HL-60 (cell line): ENCODE measurements at regions not wholly inside any gene's neighbourhood (a gene's known extent, or its start where the extent isn't known, plus 50 kb on each side); places are given as distances from the start of the nearest gene placed in this dataset.
A peak's percentile ranks its signal among the peaks of the same experiment; 100 is the strongest.

Experiments
- DNase-seq, 2 experiments: peaks; one replicate each; pipeline ENCODE4 v3.0.0-alpha.2; 2010 to 2020; ENCODE audit warnings: low read depth in 1 of 2, low spot score in 1 of 2
- H3K27ac ChIP-seq: fragments of 250-450 bp; sonication (Bioruptor Pico); replicated peaks from 2 replicates; pipeline ENCODE4 v1.5.1; 2020; ENCODE audit warnings: mild to moderate bottlenecking, moderate library complexity
- H3K27me3 ChIP-seq: fragments of 250-450 bp; sonication (Bioruptor Pico); 2 replicates; pipeline ENCODE4 v1.5.1; 2021; ENCODE audit warnings: mild to moderate bottlenecking, moderate library complexity; ENCODE audit not compliant: insufficient read depth, poor library complexity, severe bottlenecking
- H3K4me3 ChIP-seq: replicated peaks from 2 replicates; pipeline ENCODE4 v1.5.1; 2011; ENCODE audit warnings: mild to moderate bottlenecking, control low read depth, low read length; ENCODE audit not compliant: insufficient read depth
- GABPA ChIP-seq: IDR thresholded peaks from 2 replicates; pipeline ENCODE4 v1.6.1; 2012; ENCODE audit warnings: low read depth
- POLR2AphosphoS5 ChIP-seq: IDR thresholded peaks from 2 replicates; pipeline ENCODE4 v1.6.1; 2012; ENCODE audit warnings: low read depth
- SPI1 ChIP-seq: IDR thresholded peaks from 2 replicates; pipeline ENCODE4 v1.6.1; 2012; ENCODE audit warnings: low read depth, mild to moderate bottlenecking, borderline replicate concordance
- TF ChIP-seq, protein P1 (sequence below): IDR thresholded peaks from one replicate; pipeline ENCODE4 v1.5.1; 2011; ENCODE audit warnings: low read length, control low read depth, inconsistent platforms; ENCODE audit not compliant: insufficient read depth
- TF ChIP-seq, protein P2 (sequence below): IDR thresholded peaks from 2 replicates; pipeline ENCODE4 v1.6.1; 2012; ENCODE audit warnings: low read depth; ENCODE audit not compliant: insufficient replicate concordance

DNA sequence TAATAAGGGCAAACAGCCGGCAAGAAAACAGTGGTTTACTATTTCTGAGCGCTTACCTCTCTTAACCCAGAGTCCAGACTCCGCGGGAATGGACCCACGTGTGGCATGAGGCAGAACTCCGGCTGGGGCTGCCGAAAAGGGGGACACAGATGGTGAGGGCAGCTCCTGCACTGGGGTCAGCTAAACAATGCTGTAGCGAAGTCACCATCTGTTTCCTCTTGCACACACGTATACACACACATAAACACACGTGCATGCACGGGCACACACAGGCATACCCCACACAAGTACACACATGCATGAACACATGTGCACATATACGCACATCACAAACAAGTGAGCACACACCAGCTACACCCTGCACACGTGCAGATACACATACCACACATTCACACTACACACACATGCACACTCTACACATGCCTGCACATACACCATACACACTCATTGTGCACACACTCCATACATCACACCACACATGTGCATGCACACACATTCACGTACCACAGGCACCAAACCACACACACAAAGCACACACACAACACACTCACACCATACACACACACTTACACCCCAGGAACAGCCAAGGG, 105.9 kb upstream of the ID2 start:
- no peak for DNase-seq
- TF ChIP-seq, protein P1, sequence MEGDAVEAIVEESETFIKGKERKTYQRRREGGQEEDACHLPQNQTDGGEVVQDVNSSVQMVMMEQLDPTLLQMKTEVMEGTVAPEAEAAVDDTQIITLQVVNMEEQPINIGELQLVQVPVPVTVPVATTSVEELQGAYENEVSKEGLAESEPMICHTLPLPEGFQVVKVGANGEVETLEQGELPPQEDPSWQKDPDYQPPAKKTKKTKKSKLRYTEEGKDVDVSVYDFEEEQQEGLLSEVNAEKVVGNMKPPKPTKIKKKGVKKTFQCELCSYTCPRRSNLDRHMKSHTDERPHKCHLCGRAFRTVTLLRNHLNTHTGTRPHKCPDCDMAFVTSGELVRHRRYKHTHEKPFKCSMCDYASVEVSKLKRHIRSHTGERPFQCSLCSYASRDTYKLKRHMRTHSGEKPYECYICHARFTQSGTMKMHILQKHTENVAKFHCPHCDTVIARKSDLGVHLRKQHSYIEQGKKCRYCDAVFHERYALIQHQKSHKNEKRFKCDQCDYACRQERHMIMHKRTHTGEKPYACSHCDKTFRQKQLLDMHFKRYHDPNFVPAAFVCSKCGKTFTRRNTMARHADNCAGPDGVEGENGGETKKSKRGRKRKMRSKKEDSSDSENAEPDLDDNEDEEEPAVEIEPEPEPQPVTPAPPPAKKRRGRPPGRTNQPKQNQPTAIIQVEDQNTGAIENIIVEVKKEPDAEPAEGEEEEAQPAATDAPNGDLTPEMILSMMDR = no peak
- TF ChIP-seq POLR2AphosphoS5 (no peak), GABPA (no peak), SPI1 (no peak)
- TF ChIP-seq, protein P2, sequence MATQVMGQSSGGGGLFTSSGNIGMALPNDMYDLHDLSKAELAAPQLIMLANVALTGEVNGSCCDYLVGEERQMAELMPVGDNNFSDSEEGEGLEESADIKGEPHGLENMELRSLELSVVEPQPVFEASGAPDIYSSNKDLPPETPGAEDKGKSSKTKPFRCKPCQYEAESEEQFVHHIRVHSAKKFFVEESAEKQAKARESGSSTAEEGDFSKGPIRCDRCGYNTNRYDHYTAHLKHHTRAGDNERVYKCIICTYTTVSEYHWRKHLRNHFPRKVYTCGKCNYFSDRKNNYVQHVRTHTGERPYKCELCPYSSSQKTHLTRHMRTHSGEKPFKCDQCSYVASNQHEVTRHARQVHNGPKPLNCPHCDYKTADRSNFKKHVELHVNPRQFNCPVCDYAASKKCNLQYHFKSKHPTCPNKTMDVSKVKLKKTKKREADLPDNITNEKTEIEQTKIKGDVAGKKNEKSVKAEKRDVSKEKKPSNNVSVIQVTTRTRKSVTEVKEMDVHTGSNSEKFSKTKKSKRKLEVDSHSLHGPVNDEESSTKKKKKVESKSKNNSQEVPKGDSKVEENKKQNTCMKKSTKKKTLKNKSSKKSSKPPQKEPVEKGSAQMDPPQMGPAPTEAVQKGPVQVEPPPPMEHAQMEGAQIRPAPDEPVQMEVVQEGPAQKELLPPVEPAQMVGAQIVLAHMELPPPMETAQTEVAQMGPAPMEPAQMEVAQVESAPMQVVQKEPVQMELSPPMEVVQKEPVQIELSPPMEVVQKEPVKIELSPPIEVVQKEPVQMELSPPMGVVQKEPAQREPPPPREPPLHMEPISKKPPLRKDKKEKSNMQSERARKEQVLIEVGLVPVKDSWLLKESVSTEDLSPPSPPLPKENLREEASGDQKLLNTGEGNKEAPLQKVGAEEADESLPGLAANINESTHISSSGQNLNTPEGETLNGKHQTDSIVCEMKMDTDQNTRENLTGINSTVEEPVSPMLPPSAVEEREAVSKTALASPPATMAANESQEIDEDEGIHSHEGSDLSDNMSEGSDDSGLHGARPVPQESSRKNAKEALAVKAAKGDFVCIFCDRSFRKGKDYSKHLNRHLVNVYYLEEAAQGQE = no peak
- H3K27ac ChIP-seq = no peak overlapping the region
- H3K4me3 ChIP-seq = no peak overlapping the region
- no peaks in the 10 kb centered on the region for H3K27me3 ChIP-seq

DNA sequence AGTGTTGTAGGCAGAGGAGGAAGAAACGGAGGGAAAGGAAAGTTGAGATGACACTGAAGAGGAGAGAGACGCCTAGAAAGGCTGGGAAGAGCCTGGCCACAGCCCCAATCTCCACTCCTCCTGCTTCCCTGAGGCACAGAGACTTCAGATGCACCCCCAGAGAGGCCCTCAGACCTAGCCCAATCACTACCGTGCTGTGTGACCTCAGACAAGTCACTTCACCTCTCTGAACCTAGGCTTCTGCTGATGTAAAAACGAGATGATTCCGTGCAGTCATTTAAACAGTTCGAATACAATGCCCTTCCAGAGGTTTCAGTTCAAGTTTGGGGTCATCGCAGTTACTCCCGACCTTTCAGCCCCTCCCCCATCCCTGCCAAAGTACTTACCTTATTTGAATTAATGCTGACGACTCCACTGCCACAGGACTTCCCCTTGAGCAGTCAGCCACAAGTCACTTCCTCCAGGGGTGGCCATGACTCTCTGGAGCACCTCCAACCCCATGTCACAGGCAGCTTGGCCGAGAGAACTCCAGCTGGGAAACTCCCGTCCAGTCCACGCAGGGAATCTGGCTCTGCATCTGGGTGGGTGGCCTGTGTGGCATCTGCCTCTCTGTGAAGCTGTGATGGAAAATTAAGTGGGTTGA, 105.2 kb upstream of the ID2 start:
- Histone ChIP-seq H3K27ac (no peak overlapping the region), H3K4me3 (no peak overlapping the region), H3K27me3 (no peaks in the 10 kb centered on the region)
- peak; percentile 80; the same call in 1 of the 2 replicates for TF ChIP-seq SPI1
- no peak for TF ChIP-seq GABPA
- peak in 1 of 2 experiments; percentile 61 for DNase-seq

DNA sequence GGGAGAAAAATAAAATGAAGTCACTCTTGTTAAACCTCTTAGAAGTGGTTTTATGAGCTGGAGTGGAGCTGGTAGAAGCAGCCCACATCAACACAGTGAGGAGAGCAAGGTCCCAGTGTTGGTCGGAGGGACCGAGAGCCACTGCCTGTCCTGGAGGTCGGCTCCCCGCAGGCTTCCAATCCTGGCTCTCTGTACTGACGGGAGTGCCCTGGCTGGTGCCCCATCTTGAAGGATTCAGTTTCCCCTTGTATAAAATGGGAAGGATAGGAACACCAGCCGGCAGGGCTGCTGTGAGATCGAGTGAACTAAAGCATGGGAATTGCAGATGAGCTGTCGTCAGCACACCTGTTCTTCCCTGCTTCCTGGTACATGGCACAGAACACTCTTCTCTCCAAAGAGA, 104.3 kb upstream of the ID2 start:
- Histone ChIP-seq H3K4me3 (no peak overlapping the region), H3K27ac (no peak overlapping the region), H3K27me3 (no peaks in the 10 kb centered on the region)
- no peak for DNase-seq
- TF ChIP-seq POLR2AphosphoS5 (no peak), SPI1 (no peak), GABPA (no peak)
- TF ChIP-seq, protein P1 = no peak
- TF ChIP-seq, protein P2 = no peak

DNA sequence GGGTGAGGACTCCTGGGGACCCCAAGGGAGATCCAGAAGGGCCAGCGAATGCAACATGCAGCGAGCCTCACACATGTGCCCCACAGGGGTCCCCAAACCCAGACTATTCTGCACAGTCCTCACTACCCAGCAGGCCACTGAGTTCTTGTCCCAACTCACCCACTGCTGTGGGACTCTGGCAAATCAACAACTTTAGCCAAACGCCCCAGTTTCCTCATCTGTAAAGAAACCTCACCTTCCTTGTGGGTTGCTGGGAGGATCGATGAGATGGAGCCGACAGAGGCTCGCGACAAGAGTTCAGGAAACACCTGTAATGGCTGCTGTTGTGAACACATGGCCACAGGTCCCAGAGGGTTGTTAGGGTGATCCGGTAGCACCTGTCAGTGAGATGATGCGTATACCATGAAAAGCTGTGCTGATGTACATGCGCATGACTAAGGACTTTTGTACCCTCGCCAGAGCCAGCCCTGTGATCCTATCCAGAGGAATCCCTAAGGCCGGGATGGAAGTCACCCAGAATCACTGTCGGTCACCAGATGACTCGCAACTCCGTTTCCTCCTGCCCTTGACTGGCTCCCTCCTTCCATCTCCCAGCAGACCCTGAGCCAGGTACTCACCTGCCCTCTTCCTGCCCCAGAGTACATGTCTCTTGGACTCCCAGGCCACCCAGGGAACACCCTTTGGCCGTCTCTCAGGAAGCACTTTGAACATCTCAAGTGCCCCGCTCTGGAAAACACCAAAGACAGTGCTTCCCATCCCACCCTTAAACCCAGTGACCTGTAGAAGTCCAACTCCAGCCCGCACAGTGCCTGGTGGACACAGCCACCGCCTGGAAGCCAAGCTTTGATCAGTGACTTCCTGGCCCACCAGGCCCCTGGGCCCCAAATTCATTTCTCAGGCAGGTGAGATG, 103.3 kb upstream of the ID2 start:
- TF ChIP-seq, protein P2 = no peak
- TF ChIP-seq GABPA (no peak), POLR2AphosphoS5 (no peak), SPI1 (no peak)
- TF ChIP-seq, protein P1 = no peak
- no peaks in the 10 kb centered on the region for H3K27me3 ChIP-seq
- DNase-seq = no peak
- no peak overlapping the region for H3K4me3 ChIP-seq
- no peak overlapping the region for H3K27ac ChIP-seq
